Duodenal mucosa (tissue), 2 donors: ENCODE measurements at regions not wholly inside any gene's neighbourhood (a gene's known extent, or its start where the extent isn't known, plus 50 kb on each side); places are given as distances from the start of the nearest gene placed in this dataset.
A peak's percentile ranks its signal among the peaks of the same experiment; 100 is the strongest.

Experiments
- H3K27ac ChIP-seq: one replicate; pipeline ENCODE4 v1.7.0; 2013; ENCODE audit warnings: low read depth, low read length
- H3K27me3 ChIP-seq, 2 donors: one replicate each; pipeline ENCODE4 v1.7.0; 2013; ENCODE audit warnings: low read length in 2 of 2, control low read depth in 1 of 2; ENCODE audit not compliant: insufficient read depth in 2 of 2, control insufficient read depth in 1 of 2
- H3K36me3 ChIP-seq, 2 donors: one replicate each; pipeline ENCODE4 v1.7.0; 2013; ENCODE audit warnings: low read length in 2 of 2, control low read depth in 1 of 2; ENCODE audit not compliant: insufficient read depth in 2 of 2, control insufficient read depth in 1 of 2
- H3K4me1 ChIP-seq, 2 donors: one replicate each; pipeline ENCODE4 v1.7.0; 2013; ENCODE audit warnings: low read length in 2 of 2, control low read depth in 1 of 2; ENCODE audit not compliant: insufficient read depth in 2 of 2, control insufficient read depth in 1 of 2
- H3K4me3 ChIP-seq, 2 donors: one replicate each; pipeline ENCODE4 v1.7.0; 2013; ENCODE audit warnings: low read length in 2 of 2, low read depth in 1 of 2
- H3K9ac ChIP-seq, 2 donors: one replicate each; pipeline ENCODE4 v1.7.0; 2013; ENCODE audit warnings: low read length in 2 of 2, low read depth in 1 of 2
- H3K9me3 ChIP-seq, 2 donors: one replicate each; pipeline ENCODE4 v1.7.0; 2013; ENCODE audit warnings: low read length in 2 of 2, control low read depth in 1 of 2; ENCODE audit not compliant: control insufficient read depth in 1 of 2

- Histone ChIP-seq H3K27me3 (no peaks in the 10 kb centered on the region), H3K27ac (no peak overlapping the region), H3K36me3 (no peaks in the 10 kb centered on the region)
These were observed 327.3 kb upstream of the SATB1 start for GRCh38 chr3:18752273-18752934.

GRCh38 chr3:18751514-18751913, 326.4 kb upstream of the SATB1 start:
- H3K4me1 ChIP-seq, result no peaks in the 10 kb centered on the region

More at GRCh38 chr3:18752273-18752934, 327.3 kb upstream of the SATB1 start:
- Histone ChIP-seq H3K9me3 (no peaks in the 10 kb centered on the region), H3K9ac (no peak overlapping the region), H3K4me1 (peaks cover 0 to 4% of the 10 kb centered on the region in 2 donors), H3K4me3 (no peak overlapping the region)

GRCh38 chr3:18747383-18747782, 322.2 kb upstream of the SATB1 start:
- H3K27ac ChIP-seq, result no peak overlapping the region
- no peak overlapping the region for H3K4me3 ChIP-seq
- no peaks in the 10 kb centered on the region for H3K27me3 ChIP-seq

More at GRCh38 chr3:18751514-18751913, 326.4 kb upstream of the SATB1 start:
- Histone ChIP-seq H3K9ac (no peak overlapping the region), H3K9me3 (no peaks in the 10 kb centered on the region), H3K27ac (no peak overlapping the region), H3K36me3 (no peaks in the 10 kb centered on the region), H3K27me3 (no peaks in the 10 kb centered on the region), H3K4me3 (no peak overlapping the region)

DNA sequence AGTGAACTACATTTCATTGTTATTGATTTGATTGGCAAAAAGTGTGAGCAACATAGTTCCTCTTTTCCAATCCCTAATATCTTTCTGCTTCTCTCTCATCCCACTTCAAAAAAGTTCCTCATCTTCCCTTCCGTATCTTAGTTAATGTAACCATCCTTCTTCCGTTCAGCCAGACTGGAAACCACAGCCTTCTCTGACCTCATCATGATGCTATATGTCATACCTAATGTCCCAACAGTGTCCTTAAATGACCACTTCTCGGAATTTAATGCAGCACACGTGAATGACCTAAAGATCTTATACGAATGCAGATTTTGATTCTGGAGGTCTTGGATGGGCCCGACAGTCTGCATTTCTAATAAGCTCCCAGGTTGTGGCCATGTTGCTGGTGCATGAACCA, 320.3 kb upstream of the SATB1 start:
- Histone ChIP-seq H3K9ac (no peak overlapping the region), H3K27me3 (no peaks in the 10 kb centered on the region), H3K36me3 (no peaks in the 10 kb centered on the region), H3K27ac (no peak overlapping the region), H3K4me1 (peaks cover 0 to 9% of the 10 kb centered on the region in 2 donors), H3K4me3 (no peak overlapping the region), H3K9me3 (no peaks in the 10 kb centered on the region)

More at GRCh38 chr3:18747383-18747782, 322.2 kb upstream of the SATB1 start:
- Histone ChIP-seq H3K4me1 (peaks cover 0 to 5% of the 10 kb centered on the region in 2 donors), H3K9me3 (no peaks in the 10 kb centered on the region), H3K36me3 (no peaks in the 10 kb centered on the region), H3K9ac (no peak overlapping the region)

- Histone ChIP-seq H3K36me3 (no peaks in the 10 kb centered on the region), H3K27ac (no peak overlapping the region), H3K27me3 (no peaks in the 10 kb centered on the region)
These were observed 319.3 kb upstream of the SATB1 start for GRCh38 chr3:18744472-18744871.

GRCh38 chr3:18743761-18744160, 318.6 kb upstream of the SATB1 start:
- no peaks in the 10 kb centered on the region for H3K27me3 ChIP-seq
- H3K9me3 ChIP-seq, result no peaks in the 10 kb centered on the region
- H3K27ac ChIP-seq, result no peak overlapping the region
- H3K36me3 ChIP-seq, result no peaks in the 10 kb centered on the region
- peaks cover 0 to 9% of the 10 kb centered on the region in 2 donors for H3K4me1 ChIP-seq
- no peak overlapping the region for H3K9ac ChIP-seq
- H3K4me3 ChIP-seq, result no peak overlapping the region

More at GRCh38 chr3:18744472-18744871, 319.3 kb upstream of the SATB1 start:
- peaks cover 0 to 9% of the 10 kb centered on the region in 2 donors for H3K4me1 ChIP-seq
- no peak overlapping the region for H3K9ac ChIP-seq
- no peaks in the 10 kb centered on the region for H3K9me3 ChIP-seq
- no peak overlapping the region for H3K4me3 ChIP-seq

DNA sequence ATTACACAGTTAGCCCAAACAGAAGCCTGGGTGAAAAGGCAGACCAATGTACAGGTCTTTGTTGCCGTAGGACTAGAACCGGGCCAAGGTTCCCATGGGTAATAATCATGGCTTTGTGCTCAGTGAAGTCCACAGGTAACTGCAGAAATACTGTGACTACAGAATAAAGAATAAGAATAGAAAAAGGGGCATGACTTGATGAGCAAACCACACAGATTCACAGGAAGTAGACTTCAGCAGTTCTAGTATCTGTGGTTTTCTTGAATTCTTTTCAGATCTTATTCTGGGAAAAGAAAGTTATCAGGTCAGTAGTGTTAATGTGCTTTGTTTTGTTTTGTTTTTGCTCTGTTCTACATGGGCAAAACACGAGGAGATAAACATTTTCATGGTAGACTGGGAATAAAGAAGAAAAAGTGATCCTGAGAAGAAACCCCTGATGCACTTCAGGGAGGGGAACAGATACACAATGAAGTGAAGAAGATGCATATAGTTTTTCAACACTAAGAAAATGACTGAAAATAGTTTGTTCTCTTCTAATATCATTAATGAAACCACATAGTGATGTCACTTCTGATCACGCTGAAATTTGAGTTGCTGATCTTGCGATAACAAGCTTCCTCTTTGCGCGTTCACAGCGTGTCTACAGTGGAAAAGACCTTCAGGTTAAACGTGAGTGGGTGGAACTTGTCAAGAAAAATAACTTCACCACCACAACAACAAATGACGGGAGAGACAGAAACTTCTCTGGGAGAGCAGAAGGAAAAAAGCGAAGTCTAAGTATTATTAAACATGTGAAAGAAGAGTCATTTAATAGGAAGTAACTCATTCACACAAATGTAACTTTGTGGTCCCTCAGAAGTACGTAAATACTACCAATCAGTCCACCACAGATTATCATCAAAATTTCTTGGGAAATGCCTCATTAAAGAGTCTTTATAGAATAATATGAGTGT, 315.8 kb upstream of the SATB1 start:
- no peaks in the 10 kb centered on the region for H3K36me3 ChIP-seq
- H3K4me1 ChIP-seq, result peaks cover 0 to 9% of the 10 kb centered on the region in 2 donors
- H3K9me3 ChIP-seq, result no peaks in the 10 kb centered on the region
- H3K4me3 ChIP-seq, result no peak overlapping the region
- no peak overlapping the region for H3K9ac ChIP-seq
- peak overlapping the region; percentile 33 for H3K27ac ChIP-seq
- H3K27me3 ChIP-seq, result no peaks in the 10 kb centered on the region

- Histone ChIP-seq H3K4me1 (peaks cover 0 to 4% of the 10 kb centered on the region in 2 donors), H3K27ac (no peak overlapping the region), H3K9ac (no peak overlapping the region), H3K36me3 (no peaks in the 10 kb centered on the region), H3K9me3 (no peaks in the 10 kb centered on the region), H3K27me3 (no peaks in the 10 kb centered on the region), H3K4me3 (no peak overlapping the region)
These were observed 313.9 kb upstream of the SATB1 start for GRCh38 chr3:18739099-18739433.

DNA sequence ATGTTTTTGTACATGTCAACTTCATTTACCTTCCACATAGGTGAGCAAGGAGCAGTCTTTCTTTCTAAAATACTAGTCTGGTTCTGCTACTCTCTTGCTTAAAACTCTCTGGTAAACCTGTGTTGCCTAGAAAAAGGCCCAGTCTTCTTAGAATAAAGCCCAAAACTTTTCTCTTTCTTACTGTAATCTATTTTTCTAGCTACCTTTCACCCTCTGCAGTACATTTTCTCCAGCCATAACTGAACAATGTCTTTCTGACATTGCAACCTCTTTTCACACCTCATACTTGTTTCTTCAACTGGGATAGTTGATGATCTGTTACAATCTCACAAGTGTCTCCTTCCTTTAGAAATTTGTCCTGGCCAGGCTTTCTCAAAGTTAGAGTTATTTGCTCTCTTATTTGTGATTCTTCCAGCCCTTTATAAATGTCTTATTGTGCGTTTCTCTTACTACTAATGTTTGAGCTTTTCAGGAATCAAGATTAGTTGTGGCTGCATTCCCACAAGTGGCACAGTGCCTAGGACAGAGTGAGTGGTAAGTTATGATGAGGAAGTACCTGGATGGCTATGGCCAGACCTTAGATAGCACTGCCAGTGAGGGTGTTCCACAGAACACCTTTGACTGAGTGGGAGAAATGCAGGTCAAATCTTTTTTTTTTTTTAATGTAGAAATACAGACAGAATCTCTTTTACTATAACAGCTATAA, 313.4 kb upstream of the SATB1 start:
- Histone ChIP-seq H3K9me3 (no peaks in the 10 kb centered on the region), H3K27ac (no peak overlapping the region), H3K4me3 (no peak overlapping the region), H3K36me3 (no peaks in the 10 kb centered on the region), H3K4me1 (peaks cover 0 to 4% of the 10 kb centered on the region in 2 donors), H3K9ac (no peak overlapping the region), H3K27me3 (no peaks in the 10 kb centered on the region)

- no peak overlapping the region for H3K4me3 ChIP-seq
- H3K4me1 ChIP-seq, result no peaks in the 10 kb centered on the region
- H3K27ac ChIP-seq, result no peak overlapping the region
- no peaks in the 10 kb centered on the region for H3K36me3 ChIP-seq
- H3K9me3 ChIP-seq, result no peaks in the 10 kb centered on the region
- no peak overlapping the region for H3K9ac ChIP-seq
- no peaks in the 10 kb centered on the region for H3K27me3 ChIP-seq
These were observed 309.9 kb upstream of the SATB1 start for GRCh38 chr3:18735005-18735404.
